HepG2 (cell line): ENCODE measurements at regions not wholly inside any gene's neighbourhood (a gene's known extent, or its start where the extent isn't known, plus 50 kb on each side); places are given as distances from the start of the nearest gene placed in this dataset.

Experiments used
- AKAP8 ChIP-seq: sonication (generic); formaldehyde crosslinking; IDR thresholded peaks from 2 replicates; pipeline ENCODE4 v1.5.1; 2020; ENCODE audit warnings: mild to moderate bottlenecking, missing genetic modification reagents
- ATRX ChIP-seq: sonication (generic); formaldehyde crosslinking; IDR thresholded peaks from 2 replicates; pipeline ENCODE4 v1.4.0; 2020; ENCODE audit warnings: missing genetic modification reagents, borderline replicate concordance
- CBFB ChIP-seq: sonication (generic); formaldehyde crosslinking; IDR thresholded peaks from 2 replicates; pipeline ENCODE4 v1.4.0; 2020; ENCODE audit warnings: missing genetic modification reagents
- HOXD1 ChIP-seq: sonication (generic); formaldehyde crosslinking; IDR thresholded peaks from 2 replicates; pipeline ENCODE4 v1.5.0; 2020; ENCODE audit warnings: missing genetic modification reagents
- NFATC3 ChIP-seq: sonication (generic); formaldehyde crosslinking; IDR thresholded peaks from 2 replicates; pipeline ENCODE4 v1.5.1; 2020; ENCODE audit warnings: mild to moderate bottlenecking, missing genetic modification reagents
- NFIB ChIP-seq: sonication (generic); formaldehyde crosslinking; IDR thresholded peaks from 2 replicates; pipeline ENCODE4 v1.9.0; 2021; ENCODE audit warnings: missing genetic modification reagents, mild to moderate bottlenecking, borderline replicate concordance
- RARA ChIP-seq: IDR thresholded peaks from 2 replicates; pipeline ENCODE4 v1.6.1; 2016; ENCODE audit warnings: missing genetic modification reagents, missing compliant biosample characterization
- RBM39 ChIP-seq: fragments of 200-400 bp; formaldehyde crosslinking; IDR thresholded peaks from one replicate; pipeline ENCODE4 v1.6.1; 2018; ENCODE audit warnings: antibody characterized with exemption, mild to moderate bottlenecking, low read depth, low read length; ENCODE audit not compliant: poor library complexity, severe bottlenecking
- RXRA ChIP-seq: sonication (generic); formaldehyde crosslinking; IDR thresholded peaks from 2 replicates; pipeline ENCODE4 v1.5.1; 2020; ENCODE audit warnings: missing genetic modification reagents
- ZFP1 ChIP-seq: IDR thresholded peaks from 2 replicates; pipeline ENCODE4 v1.6.1; 2016
- ZKSCAN5 ChIP-seq: sonication (generic); formaldehyde crosslinking; IDR thresholded peaks from 2 replicates; pipeline ENCODE4 v1.5.1; 2020; ENCODE audit warnings: mild to moderate bottlenecking, missing genetic modification reagents
- ZNF296 ChIP-seq: sonication (generic); formaldehyde crosslinking; conservative IDR thresholded peaks from 2 replicates; pipeline ENCODE4 v1.5.0; 2020; ENCODE audit warnings: mild to moderate bottlenecking, missing genetic modification reagents
- ZNF460 ChIP-seq: sonication (generic); formaldehyde crosslinking; IDR thresholded peaks from 2 replicates; pipeline ENCODE4 v1.5.1; 2020; ENCODE audit warnings: missing genetic modification reagents, mild to moderate bottlenecking, borderline replicate concordance
- ZNF776 ChIP-seq: sonication (generic); formaldehyde crosslinking; IDR thresholded peaks from 2 replicates; pipeline ENCODE4 v1.4.0; 2020; ENCODE audit warnings: mild to moderate bottlenecking, missing genetic modification reagents
- TF ChIP-seq, protein P1 (sequence below): sonication (generic); formaldehyde crosslinking; conservative IDR thresholded peaks from 2 replicates; pipeline ENCODE4 v1.5.0; 2020; ENCODE audit warnings: missing genetic modification reagents
- TF ChIP-seq, protein P2 (sequence below): sonication (generic); formaldehyde crosslinking; IDR thresholded peaks from 2 replicates; pipeline ENCODE4 v1.4.0; 2020; ENCODE audit warnings: missing genetic modification reagents, borderline replicate concordance
- TF ChIP-seq, protein P3 (sequence below): sonication (generic); formaldehyde crosslinking; IDR thresholded peaks from 2 replicates; pipeline ENCODE4 v1.5.1; 2020; ENCODE audit warnings: missing genetic modification reagents, mild to moderate bottlenecking, borderline replicate concordance
- TF ChIP-seq, protein P4 (sequence below): sonication (generic); formaldehyde crosslinking; IDR thresholded peaks from 2 replicates; pipeline ENCODE4 v1.5.1; 2020; ENCODE audit warnings: mild to moderate bottlenecking, missing genetic modification reagents, moderate library complexity

DNA sequence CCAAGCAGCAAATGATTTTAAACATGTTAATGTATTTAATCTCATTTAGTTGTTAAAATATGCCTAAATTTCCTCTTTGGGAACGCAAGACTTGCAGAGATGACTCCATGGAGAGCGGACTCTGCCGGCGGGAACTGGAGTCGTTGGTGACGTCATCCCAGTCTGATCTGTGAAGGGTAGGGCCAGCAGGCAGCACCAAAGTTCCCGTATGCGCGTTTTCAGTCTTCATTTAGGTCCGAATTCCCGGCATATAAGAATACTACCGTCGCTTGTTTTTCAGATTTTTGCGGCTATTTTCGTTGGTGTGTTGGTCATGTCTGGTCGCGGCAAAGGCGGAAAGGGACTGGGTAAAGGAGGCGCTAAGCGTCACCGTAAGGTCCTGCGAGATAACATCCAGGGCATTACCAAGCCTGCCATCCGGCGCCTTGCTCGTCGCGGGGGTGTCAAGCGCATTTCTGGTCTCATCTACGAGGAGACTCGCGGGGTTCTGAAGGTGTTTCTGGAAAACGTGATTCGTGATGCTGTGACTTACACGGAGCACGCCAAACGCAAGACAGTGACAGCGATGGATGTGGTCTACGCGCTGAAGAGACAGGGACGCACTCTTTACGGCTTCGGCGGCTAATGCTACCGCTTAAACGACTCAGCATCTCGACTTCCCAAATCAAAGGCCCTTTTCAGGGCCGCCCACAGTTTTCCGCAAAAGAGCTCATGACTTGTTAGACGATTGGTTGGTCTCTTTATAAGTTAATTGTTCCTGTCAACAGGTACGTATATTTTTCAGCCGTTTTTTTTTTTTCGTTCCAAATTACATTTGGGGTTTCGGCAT, 117.3 kb downstream of the HFE start (continued):
- TF ChIP-seq ZNF460 (CRISPR knock-in tag) (no peak; the same call in 1 of the 2 replicates), RXRA (CRISPR knock-in tag) (peak; percentile 62; the same call in 1 of the 2 replicates), CBFB (0 out of 2 replicates have a peak, but pooled peaks have one; percentile 63), RBM39 (peak; percentile 96), ZNF776 (CRISPR knock-in tag) (peak; percentile 90), NFATC3 (CRISPR knock-in tag) (peak; percentile 91; the same call in 1 of the 2 replicates), ZFP1 (CRISPR knock-in tag) (no peak), ZNF296 (CRISPR knock-in tag) (peak; percentile 56), ZKSCAN5 (no peak), HOXD1 (CRISPR knock-in tag) (peak; percentile 93), NFIB (CRISPR knock-in tag) (no peak), AKAP8 (no peak; the same call in 1 of the 2 replicates), RARA (CRISPR knock-in tag) (no peak; the same call in none of the 2 replicates), ATRX (CRISPR knock-in tag) (no peak)
- TF ChIP-seq, protein P1, sequence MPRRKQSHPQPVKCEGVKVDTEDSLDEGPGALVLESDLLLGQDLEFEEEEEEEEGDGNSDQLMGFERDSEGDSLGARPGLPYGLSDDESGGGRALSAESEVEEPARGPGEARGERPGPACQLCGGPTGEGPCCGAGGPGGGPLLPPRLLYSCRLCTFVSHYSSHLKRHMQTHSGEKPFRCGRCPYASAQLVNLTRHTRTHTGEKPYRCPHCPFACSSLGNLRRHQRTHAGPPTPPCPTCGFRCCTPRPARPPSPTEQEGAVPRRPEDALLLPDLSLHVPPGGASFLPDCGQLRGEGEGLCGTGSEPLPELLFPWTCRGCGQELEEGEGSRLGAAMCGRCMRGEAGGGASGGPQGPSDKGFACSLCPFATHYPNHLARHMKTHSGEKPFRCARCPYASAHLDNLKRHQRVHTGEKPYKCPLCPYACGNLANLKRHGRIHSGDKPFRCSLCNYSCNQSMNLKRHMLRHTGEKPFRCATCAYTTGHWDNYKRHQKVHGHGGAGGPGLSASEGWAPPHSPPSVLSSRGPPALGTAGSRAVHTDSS = 0 out of 2 replicates have a peak, but pooled peaks have one; percentile 22
- TF ChIP-seq, protein P2, sequence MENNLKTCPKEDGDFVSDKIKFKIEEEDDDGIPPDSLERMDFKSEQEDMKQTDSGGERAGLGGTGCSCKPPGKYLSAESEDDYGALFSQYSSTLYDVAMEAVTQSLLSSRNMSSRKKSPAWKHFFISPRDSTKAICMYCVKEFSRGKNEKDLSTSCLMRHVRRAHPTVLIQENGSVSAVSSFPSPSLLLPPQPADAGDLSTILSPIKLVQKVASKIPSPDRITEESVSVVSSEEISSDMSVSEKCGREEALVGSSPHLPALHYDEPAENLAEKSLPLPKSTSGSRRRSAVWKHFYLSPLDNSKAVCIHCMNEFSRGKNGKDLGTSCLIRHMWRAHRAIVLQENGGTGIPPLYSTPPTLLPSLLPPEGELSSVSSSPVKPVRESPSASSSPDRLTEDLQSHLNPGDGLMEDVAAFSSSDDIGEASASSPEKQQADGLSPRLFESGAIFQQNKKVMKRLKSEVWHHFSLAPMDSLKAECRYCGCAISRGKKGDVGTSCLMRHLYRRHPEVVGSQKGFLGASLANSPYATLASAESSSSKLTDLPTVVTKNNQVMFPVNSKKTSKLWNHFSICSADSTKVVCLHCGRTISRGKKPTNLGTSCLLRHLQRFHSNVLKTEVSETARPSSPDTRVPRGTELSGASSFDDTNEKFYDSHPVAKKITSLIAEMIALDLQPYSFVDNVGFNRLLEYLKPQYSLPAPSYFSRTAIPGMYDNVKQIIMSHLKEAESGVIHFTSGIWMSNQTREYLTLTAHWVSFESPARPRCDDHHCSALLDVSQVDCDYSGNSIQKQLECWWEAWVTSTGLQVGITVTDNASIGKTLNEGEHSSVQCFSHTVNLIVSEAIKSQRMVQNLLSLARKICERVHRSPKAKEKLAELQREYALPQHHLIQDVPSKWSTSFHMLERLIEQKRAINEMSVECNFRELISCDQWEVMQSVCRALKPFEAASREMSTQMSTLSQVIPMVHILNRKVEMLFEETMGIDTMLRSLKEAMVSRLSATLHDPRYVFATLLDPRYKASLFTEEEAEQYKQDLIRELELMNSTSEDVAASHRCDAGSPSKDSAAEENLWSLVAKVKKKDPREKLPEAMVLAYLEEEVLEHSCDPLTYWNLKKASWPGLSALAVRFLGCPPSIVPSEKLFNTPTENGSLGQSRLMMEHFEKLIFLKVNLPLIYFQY = no peak
- TF ChIP-seq, protein P3, sequence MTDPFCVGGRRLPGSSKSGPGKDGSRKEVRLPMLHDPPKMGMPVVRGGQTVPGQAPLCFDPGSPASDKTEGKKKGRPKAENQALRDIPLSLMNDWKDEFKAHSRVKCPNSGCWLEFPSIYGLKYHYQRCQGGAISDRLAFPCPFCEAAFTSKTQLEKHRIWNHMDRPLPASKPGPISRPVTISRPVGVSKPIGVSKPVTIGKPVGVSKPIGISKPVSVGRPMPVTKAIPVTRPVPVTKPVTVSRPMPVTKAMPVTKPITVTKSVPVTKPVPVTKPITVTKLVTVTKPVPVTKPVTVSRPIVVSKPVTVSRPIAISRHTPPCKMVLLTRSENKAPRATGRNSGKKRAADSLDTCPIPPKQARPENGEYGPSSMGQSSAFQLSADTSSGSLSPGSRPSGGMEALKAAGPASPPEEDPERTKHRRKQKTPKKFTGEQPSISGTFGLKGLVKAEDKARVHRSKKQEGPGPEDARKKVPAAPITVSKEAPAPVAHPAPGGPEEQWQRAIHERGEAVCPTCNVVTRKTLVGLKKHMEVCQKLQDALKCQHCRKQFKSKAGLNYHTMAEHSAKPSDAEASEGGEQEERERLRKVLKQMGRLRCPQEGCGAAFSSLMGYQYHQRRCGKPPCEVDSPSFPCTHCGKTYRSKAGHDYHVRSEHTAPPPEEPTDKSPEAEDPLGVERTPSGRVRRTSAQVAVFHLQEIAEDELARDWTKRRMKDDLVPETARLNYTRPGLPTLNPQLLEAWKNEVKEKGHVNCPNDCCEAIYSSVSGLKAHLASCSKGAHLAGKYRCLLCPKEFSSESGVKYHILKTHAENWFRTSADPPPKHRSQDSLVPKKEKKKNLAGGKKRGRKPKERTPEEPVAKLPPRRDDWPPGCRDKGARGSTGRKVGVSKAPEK (CRISPR knock-in tag) = peak; percentile 99
- TF ChIP-seq, protein P4, sequence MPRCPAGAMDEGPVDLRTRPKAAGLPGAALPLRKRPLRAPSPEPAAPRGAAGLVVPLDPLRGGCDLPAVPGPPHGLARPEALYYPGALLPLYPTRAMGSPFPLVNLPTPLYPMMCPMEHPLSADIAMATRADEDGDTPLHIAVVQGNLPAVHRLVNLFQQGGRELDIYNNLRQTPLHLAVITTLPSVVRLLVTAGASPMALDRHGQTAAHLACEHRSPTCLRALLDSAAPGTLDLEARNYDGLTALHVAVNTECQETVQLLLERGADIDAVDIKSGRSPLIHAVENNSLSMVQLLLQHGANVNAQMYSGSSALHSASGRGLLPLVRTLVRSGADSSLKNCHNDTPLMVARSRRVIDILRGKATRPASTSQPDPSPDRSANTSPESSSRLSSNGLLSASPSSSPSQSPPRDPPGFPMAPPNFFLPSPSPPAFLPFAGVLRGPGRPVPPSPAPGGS = peak; percentile 88
